Panc1 (cell line): ENCODE measurements at regions not wholly inside any gene's neighbourhood (a gene's known extent, or its start where the extent isn't known, plus 50 kb on each side); places are given as distances from the start of the nearest gene placed in this dataset.

ENCODE experiments used
- CTCF ChIP-seq: fragments of 450-650 bp; IDR thresholded peaks from 2 replicates; pipeline ENCODE4 v1.5.1; 2017; ENCODE audit warnings: mild to moderate bottlenecking
- POLR2AphosphoS5 ChIP-seq: IDR thresholded peaks from 2 replicates; pipeline ENCODE4 v1.6.1; 2012; ENCODE audit warnings: mild to moderate bottlenecking, low read depth, low read length, moderate library complexity
- REST ChIP-seq, 2 experiments: IDR thresholded peaks; 2 replicates each; pipeline ENCODE4 v1.6.1; 2011 to 2012; ENCODE audit warnings: low read depth in 2 of 2, control low read depth in 1 of 2, low read length in 1 of 2, mild to moderate bottlenecking in 1 of 2, moderate library complexity in 1 of 2; ENCODE audit not compliant: insufficient read depth in 1 of 2
- TCF7L2 ChIP-seq: IDR thresholded peaks from 2 replicates; pipeline ENCODE4 v1.6.1; 2011; ENCODE audit warnings: mild to moderate bottlenecking, low read depth, low read length, inconsistent platforms

GRCh38 chr15:31435261-31435911 lies 108.8 kb downstream of the KLF13 start:
- TF ChIP-seq CTCF (peak; percentile 90), POLR2AphosphoS5 (no peak), TCF7L2 (no peak), REST (IDR thresholded peaks at IDR 0.05; ENCODE audit: insufficient read depth in 1 of 2, low read depth in 2 of 2, low read length in 1 of 2) (no peak)
